HepG2 (cell line): ENCODE measurements at regions not wholly inside any gene's neighbourhood (a gene's known extent, or its start where the extent isn't known, plus 50 kb on each side); places are given as distances from the start of the nearest gene placed in this dataset.

Source experiments
- ATAC-seq: fragments of 200-7000 bp; cut with Tn5 transposase; 3 replicates; pipeline ENCODE4 v1.9.1; 2020; ENCODE audit warnings: mild to moderate bottlenecking, moderate library complexity
- BruUV-seq: library from RNA; stranded (reverse); fragments of 400-500 nt; replicated peaks from 2 replicates; lab custom pipeline; 2021; lab: Mats Ljungman, UMichigan
- CTCF ChIA-PET: fragments of 300-600 bp; formaldehyde crosslinking; extraction: SDS; loops from one replicate; lab custom pipeline; 2021; ENCODE audit warnings: low total read pairs, inconsistent platforms, low intra/inter-chr PET ratio; lab: Yijun Ruan, JAX
- POLR2A ChIA-PET: fragments of 350-600 bp; sonication (Branson Sonifier 250); formaldehyde crosslinking; loops from one replicate; lab custom pipeline; 2020; ENCODE audit warnings: antibody characterized with exemption, inconsistent platforms; lab: Yijun Ruan, JAX
- DNase-seq: peaks from one replicate; pipeline ENCODE4 v3.0.0-alpha.2; 2015; ENCODE audit warnings: low spot score
- FAIRE-seq: peaks from 3 replicates; lab custom pipeline; 2011; peaks lifted over from hg19 to GRCh38; lab: Jason Lieb, UNC
- H2AFZ ChIP-seq: one replicate; pipeline ENCODE4 v1.6.1; 2011; ENCODE audit warnings: low read length, inconsistent platforms
- H3K27ac ChIP-seq: fragments of 300-600 bp; 3 replicates; pipeline ENCODE4 v1.8.0; 2011; ENCODE audit warnings: mixed run types, mild to moderate bottlenecking, mixed read lengths, low read length, inconsistent platforms; ENCODE audit not compliant: insufficient read depth; ENCODE audit errors: extremely low read length
- H3K27me3 ChIP-seq, 2 experiments: fragments of 200-600 bp in 1 of 2; 2 replicates in 1 of 2; 3 replicates in 1 of 2; pipeline versions ENCODE4 v1.6.0 to v1.8.0; 2011; ENCODE audit warnings: low read length in 2 of 2, mild to moderate bottlenecking in 2 of 2, moderate library complexity in 2 of 2, inconsistent platforms in 1 of 2; ENCODE audit not compliant: insufficient read depth in 2 of 2, control insufficient read depth in 1 of 2
- H3K36me3 ChIP-seq, 2 experiments: fragments of 200-600 bp in 1 of 2; replicated peaks in 1 of 2; 2 replicates in 1 of 2; 3 replicates in 1 of 2; pipeline versions ENCODE4 v1.5.1 to v1.8.0; 2011; ENCODE audit warnings: low read length in 2 of 2, inconsistent platforms in 1 of 2; ENCODE audit not compliant: insufficient read depth in 2 of 2, control insufficient read depth in 1 of 2
- H3K4me1 ChIP-seq: 2 replicates; pipeline ENCODE4 v1.5.1; 2012; ENCODE audit warnings: low read length, inconsistent platforms; ENCODE audit not compliant: insufficient read depth
- H3K4me2 ChIP-seq: 2 replicates; pipeline ENCODE4 v1.6.0; 2011; ENCODE audit warnings: low read depth, low read length, inconsistent platforms
- H3K4me3 ChIP-seq, 3 experiments: fragments of 200-600 bp in 1 of 3; sonication (generic), shearing (Covaris generic) in 1 of 3; replicated peaks in 1 of 3; 2 replicates each; pipeline ENCODE4 v1.5.1; 2011 to 2016; ENCODE audit warnings: low read length in 3 of 3, inconsistent platforms in 2 of 3, low read depth in 2 of 3, mild to moderate bottlenecking in 2 of 3, control low read depth in 1 of 3, mixed read lengths in 1 of 3; ENCODE audit not compliant: insufficient read depth in 1 of 3
- H3K79me2 ChIP-seq: one replicate; pipeline ENCODE4 v1.6.1; 2011; ENCODE audit warnings: low read length, inconsistent platforms; ENCODE audit not compliant: insufficient read depth
- H3K9ac ChIP-seq: 2 replicates; pipeline ENCODE4 v1.6.0; 2011; ENCODE audit warnings: mild to moderate bottlenecking, low read depth, low read length, inconsistent platforms; ENCODE audit not compliant: insufficient read depth
- H3K9me3 ChIP-seq: 2 replicates; pipeline ENCODE4 v1.5.1; 2012; ENCODE audit warnings: mild to moderate bottlenecking, low read length
- H4K20me1 ChIP-seq: 2 replicates; pipeline ENCODE4 v1.6.0; 2011; ENCODE audit warnings: inconsistent platforms, mild to moderate bottlenecking, low read length, moderate library complexity; ENCODE audit not compliant: insufficient read depth
- ARNT ChIP-seq: fragments of 450-650 bp; IDR thresholded peaks from 2 replicates; pipeline ENCODE4 v1.6.1; 2017
- BHLHE40 ChIP-seq: IDR thresholded peaks from 2 replicates; pipeline ENCODE4 v1.6.1; 2011; ENCODE audit warnings: low read length, improper control_type of control experiment
- CBFB ChIP-seq: sonication (generic); formaldehyde crosslinking; IDR thresholded peaks from 2 replicates; pipeline ENCODE4 v1.4.0; 2020; ENCODE audit warnings: missing genetic modification reagents
- DNMT1 ChIP-seq: sonication (generic); formaldehyde crosslinking; IDR thresholded peaks from 2 replicates; pipeline ENCODE4 v1.5.1; 2020; ENCODE audit warnings: mild to moderate bottlenecking, missing genetic modification reagents
- DR1 ChIP-seq: sonication (generic); formaldehyde crosslinking; IDR thresholded peaks from 2 replicates; pipeline ENCODE4 v1.8.0; 2021; ENCODE audit warnings: mild to moderate bottlenecking, missing genetic modification reagents, inconsistent platforms
- ETV6 ChIP-seq: sonication (generic); formaldehyde crosslinking; conservative IDR thresholded peaks from 2 replicates; pipeline ENCODE4 v1.4.0; 2020; ENCODE audit warnings: missing genetic modification reagents
- HOXA3 ChIP-seq: sonication (generic); formaldehyde crosslinking; IDR thresholded peaks from 2 replicates; pipeline ENCODE4 v1.5.0; 2020; ENCODE audit warnings: missing genetic modification reagents
- KMT2A ChIP-seq: sonication (generic); formaldehyde crosslinking; IDR thresholded peaks from 2 replicates; pipeline ENCODE4 v1.4.0; 2020; ENCODE audit warnings: missing genetic modification reagents
- MIER3 ChIP-seq: IDR thresholded peaks from 2 replicates; pipeline ENCODE4 v1.6.1; 2016; ENCODE audit warnings: missing compliant biosample characterization, borderline replicate concordance
- NR2F2 ChIP-seq: IDR thresholded peaks from 2 replicates; pipeline ENCODE4 v1.6.1; 2012; ENCODE audit warnings: low read depth, inconsistent platforms, borderline replicate concordance
- PCBP1 ChIP-seq: fragments of 200-400 bp; formaldehyde crosslinking; IDR thresholded peaks from 2 replicates; pipeline ENCODE4 v1.6.1; 2017; ENCODE audit warnings: mild to moderate bottlenecking, low read depth, low read length, borderline replicate concordance
- SMC3 ChIP-seq: IDR thresholded peaks from 2 replicates; pipeline ENCODE4 v1.6.1; 2011; ENCODE audit warnings: low read length, improper control_type of control experiment
- ZNF282 ChIP-seq: fragments of 450-650 bp; IDR thresholded peaks from 2 replicates; pipeline ENCODE4 v1.6.1; 2018; ENCODE audit not compliant: partially characterized antibody
- WGBS: methylation state at CpG from one replicate; pipeline ENCODE4 v1.1.6; 2017; ENCODE audit warnings: low lambda C conversion rate; 5-methylcytosine and 5-hydroxymethylcytosine counted together
- in situ Hi-C: cut with HindIII; loops from 2 replicates; pipeline ENCODE4 v1.10.0; 2017; ENCODE audit warnings: low pct_unique_long_range_greater_than_20kb; ENCODE audit not compliant: extremely low pct_ligation_motif_present
- intact Hi-C: fragments of 100-400 bp; cut with micrococcal nuclease; formaldehyde crosslinking; loops from one replicate; pipeline ENCODE4 v1.10.0; 2022; ENCODE audit not compliant: unreplicated experiment
- TF ChIP-seq, protein P1 (sequence below): sonication (generic); formaldehyde crosslinking; IDR thresholded peaks from 2 replicates; pipeline ENCODE4 v1.4.0; 2020; ENCODE audit warnings: mild to moderate bottlenecking, missing genetic modification reagents
- TF ChIP-seq, protein P2 (sequence below): sonication (generic); formaldehyde crosslinking; IDR thresholded peaks from 2 replicates; pipeline ENCODE4 v1.4.0; 2020; ENCODE audit warnings: missing genetic modification reagents, low read depth, mild to moderate bottlenecking, borderline replicate concordance

- Histone ChIP-seq H3K27me3 (peaks cover 0 to 6% of the 10 kb centered on the region in 2 experiments; a peak in 1 of 5 replicates), H3K4me3 (no peak overlapping the region), H2AFZ (no peak overlapping the region), H3K36me3 (no peaks in the 10 kb centered on the region), H4K20me1 (no peaks in the 10 kb centered on the region), H3K79me2 (no peaks in the 10 kb centered on the region), H3K4me1 (no peaks in the 10 kb centered on the region), H3K4me2 (no peak overlapping the region), H3K9ac (no peak overlapping the region), H3K9me3 (no peaks in the 10 kb centered on the region), H3K27ac (no peak overlapping the region)
- ChIA-PET POLR2A (no interaction called here), CTCF (no interaction called here)
- TF ChIP-seq DR1 (no peak), BHLHE40 (no peak), PCBP1 (no peak), ETV6 (CRISPR knock-in tag) (no peak), ARNT (no peak), SMC3 (no peak), MIER3 (CRISPR knock-in tag) (no peak), NR2F2 (no peak), DNMT1 (CRISPR knock-in tag) (no peak), ZNF282 (no peak), HOXA3 (no peak), KMT2A (no peak), CBFB (CRISPR knock-in tag) (no peak)
- TF ChIP-seq, protein P1, sequence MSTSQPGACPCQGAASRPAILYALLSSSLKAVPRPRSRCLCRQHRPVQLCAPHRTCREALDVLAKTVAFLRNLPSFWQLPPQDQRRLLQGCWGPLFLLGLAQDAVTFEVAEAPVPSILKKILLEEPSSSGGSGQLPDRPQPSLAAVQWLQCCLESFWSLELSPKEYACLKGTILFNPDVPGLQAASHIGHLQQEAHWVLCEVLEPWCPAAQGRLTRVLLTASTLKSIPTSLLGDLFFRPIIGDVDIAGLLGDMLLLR (CRISPR knock-in tag), result no peak
- TF ChIP-seq, protein P2, sequence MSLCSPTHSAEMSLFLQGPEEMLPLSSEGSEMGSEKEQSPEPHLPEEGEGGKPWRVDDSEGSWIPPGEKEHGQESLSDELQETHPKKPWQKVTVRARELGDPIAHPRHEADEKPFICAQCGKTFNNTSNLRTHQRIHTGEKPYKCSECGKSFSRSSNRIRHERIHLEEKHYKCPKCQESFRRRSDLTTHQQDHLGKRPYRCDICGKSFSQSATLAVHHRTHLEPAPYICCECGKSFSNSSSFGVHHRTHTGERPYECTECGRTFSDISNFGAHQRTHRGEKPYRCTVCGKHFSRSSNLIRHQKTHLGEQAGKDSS (CRISPR knock-in tag), result no peak
- no peak for ATAC-seq
- no TSS peak for BruUV-seq
- in situ Hi-C loops (no loop called here), intact Hi-C loops (no loop called here)
- 15% methylated on average over 8 of the region's 8 CpGs for WGBS
- no peak for DNase-seq
- FAIRE-seq, result no peak
Measured at GRCh38 chr13:109940637-109941036, 154.3 kb upstream of the IRS2 start.
